ENCODE measurements at regions not wholly inside any gene's neighbourhood (a gene's known extent, or its start where the extent isn't known, plus 50 kb on each side); places are given as distances from the start of the nearest gene placed in this dataset.

DNA sequence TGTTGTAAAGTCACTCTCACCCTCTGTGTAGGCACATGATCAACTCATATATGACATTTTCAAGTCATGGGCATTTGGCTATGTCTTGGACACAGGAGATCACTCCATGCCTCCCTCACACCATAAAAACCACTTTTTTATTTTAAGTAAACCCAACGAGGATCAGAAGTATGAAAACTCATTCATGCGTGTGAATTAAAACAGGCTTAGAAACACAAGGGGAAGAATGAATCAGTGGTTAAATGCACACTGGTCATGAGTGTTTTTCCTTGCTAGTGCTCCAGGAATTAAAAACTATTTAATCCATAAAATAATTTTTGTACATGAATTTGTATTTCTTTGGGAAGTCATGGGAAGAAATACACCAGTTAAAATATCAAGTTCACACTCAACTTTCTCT lies 198.4 kb downstream of the GALC start:
- no peak for TF ChIP-seq CTCF (IDR thresholded peaks at IDR 0.05; ENCODE audit: insufficient read depth, low read length)
- DNase-seq (ENCODE audit: low read depth): no peak
- no peak overlapping the region for H3K4me3 ChIP-seq (ENCODE audit: low read depth, low read length)

DNA sequence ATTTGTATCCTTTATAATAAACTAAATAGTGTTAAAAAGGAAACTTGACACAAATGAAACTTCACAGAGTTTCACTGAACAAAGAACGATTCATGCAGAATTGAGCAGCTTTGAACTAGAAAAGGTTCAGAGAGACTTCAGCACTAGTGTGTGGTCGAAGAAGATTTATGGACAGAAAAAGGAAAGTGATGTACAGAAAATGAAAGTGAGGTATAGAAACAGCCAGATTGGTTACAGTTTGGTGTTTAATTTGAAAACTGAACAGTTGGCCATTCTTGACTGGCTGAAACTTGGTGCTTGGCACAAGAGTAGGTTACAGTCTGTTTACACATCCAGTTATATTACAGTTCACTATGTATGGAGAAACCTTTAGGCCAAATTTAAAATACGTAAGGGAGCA lies 207.1 kb downstream of the GALC start:
- no peak for DNase-seq (ENCODE audit: low read depth)
- no peak for TF ChIP-seq CTCF (IDR thresholded peaks at IDR 0.05; ENCODE audit: insufficient read depth, low read length)
- H3K4me3 ChIP-seq (ENCODE audit: low read depth, low read length): no peak overlapping the region

- H3K4me3 ChIP-seq (ENCODE audit: low read depth, low read length): no peak overlapping the region
- no peak for DNase-seq (ENCODE audit: low read depth)
- TF ChIP-seq CTCF (IDR thresholded peaks at IDR 0.05; ENCODE audit: insufficient read depth, low read length): no peak
Observed at GRCh38 chr14:87784386-87784785, 208.6 kb downstream of the GALC start.

GRCh38 chr14:87783071-87783470 lies 209.9 kb downstream of the GALC start:
- DNase-seq (ENCODE audit: low read depth): no peak
- TF ChIP-seq CTCF (IDR thresholded peaks at IDR 0.05; ENCODE audit: insufficient read depth, low read length): no peak
- no peak overlapping the region for H3K4me3 ChIP-seq (ENCODE audit: low read depth, low read length)

- no peak for DNase-seq (ENCODE audit: low read depth)
- TF ChIP-seq CTCF (IDR thresholded peaks at IDR 0.05; ENCODE audit: insufficient read depth, low read length): no peak
- H3K4me3 ChIP-seq (ENCODE audit: low read depth, low read length): no peak overlapping the region
Observed at GRCh38 chr14:87772854-87773253, 220.1 kb downstream of the GALC start.

GRCh38 chr14:87767567-87767901 lies 225.4 kb downstream of the GALC start:
- no peak overlapping the region for H3K4me3 ChIP-seq (ENCODE audit: low read depth, low read length)
- no peak for DNase-seq (ENCODE audit: low read depth)
- TF ChIP-seq CTCF (IDR thresholded peaks at IDR 0.05; ENCODE audit: insufficient read depth, low read length): no peak

GRCh38 chr14:87758876-87759275 lies 234.1 kb downstream of the GALC start:
- H3K4me3 ChIP-seq (ENCODE audit: low read depth, low read length): no peak overlapping the region
- DNase-seq (ENCODE audit: low read depth): no peak
- TF ChIP-seq CTCF (IDR thresholded peaks at IDR 0.05; ENCODE audit: insufficient read depth, low read length): no peak
